GM12891 (cell line): ENCODE measurements at regions not wholly inside any gene's neighbourhood (a gene's known extent, or its start where the extent isn't known, plus 50 kb on each side); places are given as distances from the start of the nearest gene placed in this dataset.

Source experiments
- PAX5 ChIP-seq: IDR thresholded peaks from 2 replicates; pipeline ENCODE4 v1.6.1; 2011; ENCODE audit warnings: low read length, moderate library complexity, mild to moderate bottlenecking; ENCODE audit not compliant: insufficient read depth, severe bottlenecking
- POLR2A ChIP-seq: IDR thresholded peaks from 2 replicates; pipeline ENCODE4 v1.6.1; 2011; ENCODE audit warnings: low read depth, low read length, control low read depth
- POLR2AphosphoS5 ChIP-seq: IDR thresholded peaks from 2 replicates; pipeline ENCODE4 v1.6.1; 2011; ENCODE audit warnings: low read depth, low read length, control low read depth
- SPI1 ChIP-seq: IDR thresholded peaks from 2 replicates; pipeline ENCODE4 v1.6.1; 2011; ENCODE audit warnings: low read depth, low read length, control low read depth
- TAF1 ChIP-seq: IDR thresholded peaks from 2 replicates; pipeline ENCODE4 v1.6.1; 2011; ENCODE audit warnings: low read depth, low read length, control low read depth

DNA sequence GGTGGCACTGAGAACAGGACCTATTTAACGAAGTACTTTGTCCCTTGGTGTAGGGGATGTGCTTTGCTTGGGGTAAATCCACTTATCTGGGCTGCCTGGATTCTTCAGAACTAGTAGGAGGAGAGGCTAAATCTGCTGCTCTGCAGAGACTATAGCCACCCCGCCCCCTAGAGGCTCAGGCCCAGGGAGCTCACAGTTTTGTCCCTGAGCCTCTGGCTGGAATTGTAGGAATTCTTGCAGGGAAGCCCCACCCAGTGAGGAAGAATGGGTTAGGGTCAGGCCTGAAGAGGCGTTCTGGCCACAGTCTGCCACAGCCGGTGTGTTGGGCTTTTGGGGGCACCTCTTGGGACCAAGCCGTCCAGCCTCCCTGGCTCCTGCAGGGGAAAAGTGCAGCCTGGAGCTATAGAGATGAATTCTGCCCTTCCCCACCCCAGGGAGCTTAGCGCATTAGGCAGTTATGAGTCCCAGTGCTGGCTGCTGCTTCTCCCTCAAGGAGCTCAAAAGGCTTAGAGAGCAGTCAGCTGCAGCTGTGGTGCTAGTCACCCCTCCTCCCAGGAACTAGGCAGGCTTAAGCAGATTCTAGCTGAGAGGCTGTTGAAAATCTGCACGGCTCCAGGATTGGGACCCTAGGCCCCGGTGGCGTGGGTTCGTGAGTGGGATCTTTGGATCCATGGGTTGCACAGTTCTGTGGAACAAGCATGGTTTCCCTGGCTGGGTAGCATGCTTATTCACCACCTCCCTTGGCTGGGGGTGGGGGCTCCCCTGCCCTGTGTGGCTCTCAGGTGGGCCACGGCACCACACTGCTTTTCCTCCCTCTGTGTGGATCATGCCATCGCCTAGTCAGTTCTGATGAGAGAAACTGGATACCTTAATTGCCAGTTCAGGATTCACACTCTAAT lies 237.4 kb upstream of the TOM1L1 start:
- TF ChIP-seq POLR2AphosphoS5 (no peak), POLR2A (no peak), PAX5 (no peak), TAF1 (no peak), SPI1 (no peak)
